ENCODE measurements at regions not wholly inside any gene's neighbourhood (a gene's known extent, or its start where the extent isn't known, plus 50 kb on each side); places are given as distances from the start of the nearest gene placed in this dataset.

- TF ChIP-seq ZBTB33 (IDR thresholded peaks at IDR 0.05; ENCODE audit: borderline replicate concordance, low read depth) (no peak), MXI1 (IDR thresholded peaks at IDR 0.05; ENCODE audit: low read depth, low read length) (no peak), JUND (IDR thresholded peaks at IDR 0.05) (no peak)
Measured at GRCh38 chr5:107253246-107253645, 417.5 kb downstream of the EFNA5 start (continued).

GRCh38 chr5:107251151-107251550 is 419.6 kb downstream of the EFNA5 start:
- 83% methylated on average over 2 of the region's 2 CpGs for WGBS (ENCODE audit: low lambda C conversion rate)
- H3K4me2 ChIP-seq: no peak overlapping the region
- no peaks in the 10 kb centered on the region for H3K9me2 ChIP-seq
- ChIA-PET POLR2A (no interaction called here), CTCF (no interaction called here)
- no peak overlapping the region for H3K4me3 ChIP-seq (ENCODE audit: low read depth in 2 of 2, low read length in 1 of 2)
- no peaks in the 10 kb centered on the region for H4K20me1 ChIP-seq (ENCODE audit: insufficient read depth)
- peaks cover 0 to 8% of the 10 kb centered on the region in 2 experiments; a peak in 1 of 4 replicates for H3K4me1 ChIP-seq (ENCODE audit: control insufficient read depth in 1 of 2, insufficient read depth in 2 of 2, low read depth in 1 of 2, low read length in 1 of 2)
- TF ChIP-seq SMC3 (IDR thresholded peaks at IDR 0.05; ENCODE audit: low read depth, low read length): no peak
- no peak for TF ChIP-seq SIN3A (IDR thresholded peaks at IDR 0.05; ENCODE audit: borderline replicate concordance, low read depth, low read length)
- TF ChIP-seq CHD2 (IDR thresholded peaks at IDR 0.05; ENCODE audit: low read length, partially characterized antibody): no peak
- TF ChIP-seq RFX5 (IDR thresholded peaks at IDR 0.05; ENCODE audit: low read length): no peak
- no peak for TF ChIP-seq CTCF (IDR thresholded peaks at IDR 0.05)
- no peak for TF ChIP-seq USF2 (IDR thresholded peaks at IDR 0.05; ENCODE audit: borderline replicate concordance, low read depth, low read length)
- no peak for TF ChIP-seq FOXM1 (IDR thresholded peaks at IDR 0.05; ENCODE audit: low read depth)
- TF ChIP-seq MEF2A (IDR thresholded peaks at IDR 0.05; ENCODE audit: borderline replicate concordance, low read depth): no peak
- no peak for TF ChIP-seq MXI1 (IDR thresholded peaks at IDR 0.05; ENCODE audit: low read depth, low read length)
- no peak for TF ChIP-seq RXRA (IDR thresholded peaks at IDR 0.05; ENCODE audit: borderline replicate concordance, low read depth)
- TF ChIP-seq ELF1 (IDR thresholded peaks at IDR 0.05): no peak
- no peak for TF ChIP-seq GATA2 (CRISPR knock-in tag; IDR thresholded peaks at IDR 0.05)
- H3K36me3 ChIP-seq (replicated peaks in 1 of 2; ENCODE audit: control insufficient read depth in 1 of 2, insufficient read depth in 2 of 2, low read length in 1 of 2): no peaks in the 10 kb centered on the region
- H3K27ac ChIP-seq (ENCODE audit: low read depth in 2 of 2, low read length in 1 of 2): no peak overlapping the region
- DNase-seq: no peak
- H3K27me3 ChIP-seq (ENCODE audit: insufficient read depth): no peaks in the 10 kb centered on the region
- H3K9ac ChIP-seq: no peak overlapping the region
- H3K79me2 ChIP-seq (ENCODE audit: insufficient read depth): no peaks in the 10 kb centered on the region
- no peak overlapping the region for H2AFZ ChIP-seq (ENCODE audit: low read depth)
- no peaks in the 10 kb centered on the region for H3F3A ChIP-seq (replicated peaks; ENCODE audit: insufficient read depth)
- H3K9me3 ChIP-seq: no peaks in the 10 kb centered on the region
